Breast epithelium (tissue), 3 donors: ENCODE measurements at regions not wholly inside any gene's neighbourhood (a gene's known extent, or its start where the extent isn't known, plus 50 kb on each side); places are given as distances from the start of the nearest gene placed in this dataset.

Experiments
- POLR2A ChIP-seq: fragments of 450-650 bp; IDR thresholded peaks from one replicate; pipeline ENCODE4 v1.6.1; 2016; ENCODE audit warnings: antibody characterized with exemption, mild to moderate bottlenecking, moderate library complexity
- POLR2AphosphoS5 ChIP-seq, 3 donors: sonication (generic); formaldehyde crosslinking; IDR thresholded peaks; one replicate each; pipeline ENCODE4 v1.6.1; 2017; ENCODE audit warnings: antibody characterized with exemption in 3 of 3
- TF ChIP-seq, protein P1 (sequence below), 3 donors: fragments of 450-650 bp; IDR thresholded peaks; one replicate each; pipeline ENCODE4 v1.5.1; 2016 to 2017; ENCODE audit warnings: antibody characterized with exemption in 3 of 3, mild to moderate bottlenecking in 3 of 3, moderate library complexity in 3 of 3

DNA sequence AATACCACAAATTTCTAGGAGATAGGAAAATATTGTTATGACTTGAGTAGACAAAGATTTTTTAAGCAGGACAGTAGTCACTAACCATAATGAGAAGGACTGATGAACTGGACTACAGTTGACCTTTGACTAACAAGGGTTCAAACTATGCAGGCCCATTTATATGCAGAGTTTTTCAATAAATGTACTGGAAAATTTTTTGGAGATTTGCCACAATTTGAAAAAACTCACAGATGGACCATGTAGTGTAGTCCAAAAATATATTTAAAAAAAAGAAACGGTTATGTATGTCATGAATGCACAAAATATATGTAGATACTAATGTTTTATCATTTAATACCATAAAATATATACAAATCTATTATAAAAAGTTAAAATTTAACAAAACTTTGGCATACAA lies 151.8 kb downstream of the LRRN1 start:
- TF ChIP-seq, protein P1, sequence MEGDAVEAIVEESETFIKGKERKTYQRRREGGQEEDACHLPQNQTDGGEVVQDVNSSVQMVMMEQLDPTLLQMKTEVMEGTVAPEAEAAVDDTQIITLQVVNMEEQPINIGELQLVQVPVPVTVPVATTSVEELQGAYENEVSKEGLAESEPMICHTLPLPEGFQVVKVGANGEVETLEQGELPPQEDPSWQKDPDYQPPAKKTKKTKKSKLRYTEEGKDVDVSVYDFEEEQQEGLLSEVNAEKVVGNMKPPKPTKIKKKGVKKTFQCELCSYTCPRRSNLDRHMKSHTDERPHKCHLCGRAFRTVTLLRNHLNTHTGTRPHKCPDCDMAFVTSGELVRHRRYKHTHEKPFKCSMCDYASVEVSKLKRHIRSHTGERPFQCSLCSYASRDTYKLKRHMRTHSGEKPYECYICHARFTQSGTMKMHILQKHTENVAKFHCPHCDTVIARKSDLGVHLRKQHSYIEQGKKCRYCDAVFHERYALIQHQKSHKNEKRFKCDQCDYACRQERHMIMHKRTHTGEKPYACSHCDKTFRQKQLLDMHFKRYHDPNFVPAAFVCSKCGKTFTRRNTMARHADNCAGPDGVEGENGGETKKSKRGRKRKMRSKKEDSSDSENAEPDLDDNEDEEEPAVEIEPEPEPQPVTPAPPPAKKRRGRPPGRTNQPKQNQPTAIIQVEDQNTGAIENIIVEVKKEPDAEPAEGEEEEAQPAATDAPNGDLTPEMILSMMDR (IDR thresholded peaks at IDR 0.05) = no peak
- TF ChIP-seq POLR2A (no peak), POLR2AphosphoS5 (IDR thresholded peaks at IDR 0.05) (no peak)
